Panc1 (cell line): ENCODE measurements at regions not wholly inside any gene's neighbourhood (a gene's known extent, or its start where the extent isn't known, plus 50 kb on each side); places are given as distances from the start of the nearest gene placed in this dataset.
"Not testable (repeated sequence)": the region's sequence is repeated elsewhere in the genome, so short reads cannot be mapped to it uniquely, and the experiment has no call there.

Source experiments
- ATAC-seq: fragments of 200-7000 bp; cut with Tn5 transposase; 2 replicates; pipeline ENCODE4 v1.9.1; 2020; ENCODE audit warnings: mild to moderate bottlenecking, moderate library complexity
- BruUV-seq: library from RNA; stranded (reverse); fragments of 400-500 nt; replicated peaks from 2 replicates; lab custom pipeline; 2021; lab: Mats Ljungman, UMichigan
- CTCF ChIA-PET: fragments of 300-600 bp; sonication (Branson Sonifier 250); formaldehyde crosslinking; loops from one replicate; lab custom pipeline; 2022; ENCODE audit warnings: antibody characterized with exemption; lab: Charles Lee
- POLR2A ChIA-PET: fragments of 300-600 bp; sonication (Branson Sonifier 250); formaldehyde crosslinking; loops from one replicate; lab custom pipeline; 2022; ENCODE audit warnings: antibody characterized with exemption; lab: Charles Lee
- DNase-seq: peaks from one replicate; pipeline ENCODE4 v3.0.0-alpha.2; 2010; ENCODE audit warnings: low read depth, low spot score
- H3K27ac ChIP-seq: 2 replicates; pipeline ENCODE4 v1.5.1; 2011; ENCODE audit warnings: mild to moderate bottlenecking, low read length, inconsistent platforms
- H3K27me3 ChIP-seq: fragments of 200-500 bp; sonication (Bioruptor generic); 2 replicates; pipeline ENCODE4 v1.6.0; 2014; ENCODE audit warnings: low read length, inconsistent platforms; ENCODE audit not compliant: control insufficient read depth, insufficient read depth
- H3K36me3 ChIP-seq: fragments of 200-500 bp; sonication (Bioruptor generic); 2 replicates; pipeline ENCODE4 v1.5.1; 2014; ENCODE audit warnings: inconsistent platforms, mild to moderate bottlenecking, low read length, moderate library complexity; ENCODE audit not compliant: control insufficient read depth, insufficient read depth
- H3K4me1 ChIP-seq: 2 replicates; pipeline ENCODE4 v1.5.1; 2011; ENCODE audit warnings: inconsistent platforms, mild to moderate bottlenecking, low read length, moderate library complexity; ENCODE audit not compliant: control insufficient read depth, insufficient read depth
- H3K4me3 ChIP-seq, 2 experiments: 2 replicates each; pipeline ENCODE4 v1.5.1; 2011 to 2012; ENCODE audit warnings: low read depth in 2 of 2, low read length in 2 of 2, mild to moderate bottlenecking in 2 of 2, inconsistent platforms in 1 of 2, moderate library complexity in 1 of 2
- H3K9me3 ChIP-seq: fragments of 200-500 bp; sonication (Bioruptor generic); 2 replicates; pipeline ENCODE4 v1.5.1; 2014; ENCODE audit warnings: low read depth, mild to moderate bottlenecking, inconsistent platforms, low read length, moderate library complexity; ENCODE audit not compliant: control insufficient read depth, insufficient read depth
- CTCF ChIP-seq: fragments of 450-650 bp; IDR thresholded peaks from 2 replicates; pipeline ENCODE4 v1.5.1; 2017; ENCODE audit warnings: mild to moderate bottlenecking
- POLR2AphosphoS5 ChIP-seq: IDR thresholded peaks from 2 replicates; pipeline ENCODE4 v1.6.1; 2012; ENCODE audit warnings: mild to moderate bottlenecking, low read depth, low read length, moderate library complexity
- SIN3A ChIP-seq: IDR thresholded peaks from 2 replicates; pipeline ENCODE4 v1.6.1; 2012; ENCODE audit warnings: low read depth, mild to moderate bottlenecking, low read length, moderate library complexity, borderline replicate concordance; ENCODE audit not compliant: insufficient read depth
- TCF7L2 ChIP-seq: IDR thresholded peaks from 2 replicates; pipeline ENCODE4 v1.6.1; 2011; ENCODE audit warnings: mild to moderate bottlenecking, low read depth, low read length, inconsistent platforms
- in situ Hi-C: cut with HindIII; loops from 2 replicates; pipeline ENCODE4 v1.10.0; 2016; ENCODE audit warnings: low sequenced_read_pairs, low pct_unique_long_range_greater_than_20kb
- intact Hi-C: fragments of 100-400 bp; cut with micrococcal nuclease; formaldehyde crosslinking; loops from one replicate; pipeline ENCODE4 v1.10.0; 2022; ENCODE audit not compliant: unreplicated experiment
- TF ChIP-seq, protein P1 (sequence below), 2 experiments: IDR thresholded peaks; 2 replicates each; pipeline ENCODE4 v1.6.1; 2011 to 2012; ENCODE audit warnings: low read depth in 2 of 2, control low read depth in 1 of 2, low read length in 1 of 2, mild to moderate bottlenecking in 1 of 2, moderate library complexity in 1 of 2; ENCODE audit not compliant: insufficient read depth in 1 of 2

DNA sequence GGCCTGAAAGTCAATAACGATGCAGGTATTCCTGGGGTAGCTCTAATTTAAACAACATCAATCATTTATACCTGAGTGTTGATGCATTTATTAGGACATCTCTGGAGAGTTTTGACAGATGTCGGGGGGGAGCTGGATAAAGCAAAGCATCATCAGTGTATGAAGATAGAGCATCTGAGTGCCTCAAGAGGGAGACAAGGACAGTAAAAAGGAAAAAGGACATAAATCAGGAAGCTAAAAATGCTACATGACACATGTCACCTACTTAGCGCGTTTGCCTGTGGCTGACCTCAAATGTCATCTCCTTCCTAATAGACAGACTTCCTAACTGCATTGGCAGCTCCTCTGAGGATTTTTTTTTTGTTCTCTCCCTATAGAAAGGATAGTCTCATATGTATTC, 259.5 kb upstream of the PKP2 start:
- in situ Hi-C loops (no loop called here), intact Hi-C loops (no loop called here)
- ATAC-seq = no peak
- CTCF ChIA-PET = no interaction called here
- no peak overlapping the region for H3K27ac ChIP-seq
- POLR2A ChIA-PET = no interaction called here
- 0 out of 2 replicates have a peak, but pooled peaks cover 7% of the 10 kb centered on the region for H3K9me3 ChIP-seq
- DNase-seq = no peak
- BruUV-seq = no TSS peak
- H3K4me3 ChIP-seq = no peak overlapping the region
- no peaks in the 10 kb centered on the region for H3K4me1 ChIP-seq
- H3K36me3 ChIP-seq = no peaks in the 10 kb centered on the region
- no peaks in the 10 kb centered on the region for H3K27me3 ChIP-seq
- TF ChIP-seq CTCF (no peak), TCF7L2 (no peak), SIN3A (no peak), POLR2AphosphoS5 (no peak)
- TF ChIP-seq, protein P1, sequence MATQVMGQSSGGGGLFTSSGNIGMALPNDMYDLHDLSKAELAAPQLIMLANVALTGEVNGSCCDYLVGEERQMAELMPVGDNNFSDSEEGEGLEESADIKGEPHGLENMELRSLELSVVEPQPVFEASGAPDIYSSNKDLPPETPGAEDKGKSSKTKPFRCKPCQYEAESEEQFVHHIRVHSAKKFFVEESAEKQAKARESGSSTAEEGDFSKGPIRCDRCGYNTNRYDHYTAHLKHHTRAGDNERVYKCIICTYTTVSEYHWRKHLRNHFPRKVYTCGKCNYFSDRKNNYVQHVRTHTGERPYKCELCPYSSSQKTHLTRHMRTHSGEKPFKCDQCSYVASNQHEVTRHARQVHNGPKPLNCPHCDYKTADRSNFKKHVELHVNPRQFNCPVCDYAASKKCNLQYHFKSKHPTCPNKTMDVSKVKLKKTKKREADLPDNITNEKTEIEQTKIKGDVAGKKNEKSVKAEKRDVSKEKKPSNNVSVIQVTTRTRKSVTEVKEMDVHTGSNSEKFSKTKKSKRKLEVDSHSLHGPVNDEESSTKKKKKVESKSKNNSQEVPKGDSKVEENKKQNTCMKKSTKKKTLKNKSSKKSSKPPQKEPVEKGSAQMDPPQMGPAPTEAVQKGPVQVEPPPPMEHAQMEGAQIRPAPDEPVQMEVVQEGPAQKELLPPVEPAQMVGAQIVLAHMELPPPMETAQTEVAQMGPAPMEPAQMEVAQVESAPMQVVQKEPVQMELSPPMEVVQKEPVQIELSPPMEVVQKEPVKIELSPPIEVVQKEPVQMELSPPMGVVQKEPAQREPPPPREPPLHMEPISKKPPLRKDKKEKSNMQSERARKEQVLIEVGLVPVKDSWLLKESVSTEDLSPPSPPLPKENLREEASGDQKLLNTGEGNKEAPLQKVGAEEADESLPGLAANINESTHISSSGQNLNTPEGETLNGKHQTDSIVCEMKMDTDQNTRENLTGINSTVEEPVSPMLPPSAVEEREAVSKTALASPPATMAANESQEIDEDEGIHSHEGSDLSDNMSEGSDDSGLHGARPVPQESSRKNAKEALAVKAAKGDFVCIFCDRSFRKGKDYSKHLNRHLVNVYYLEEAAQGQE (IDR thresholded peaks at IDR 0.05; ENCODE audit: insufficient read depth in 1 of 2, low read depth in 2 of 2, low read length in 1 of 2) = no peak

DNA sequence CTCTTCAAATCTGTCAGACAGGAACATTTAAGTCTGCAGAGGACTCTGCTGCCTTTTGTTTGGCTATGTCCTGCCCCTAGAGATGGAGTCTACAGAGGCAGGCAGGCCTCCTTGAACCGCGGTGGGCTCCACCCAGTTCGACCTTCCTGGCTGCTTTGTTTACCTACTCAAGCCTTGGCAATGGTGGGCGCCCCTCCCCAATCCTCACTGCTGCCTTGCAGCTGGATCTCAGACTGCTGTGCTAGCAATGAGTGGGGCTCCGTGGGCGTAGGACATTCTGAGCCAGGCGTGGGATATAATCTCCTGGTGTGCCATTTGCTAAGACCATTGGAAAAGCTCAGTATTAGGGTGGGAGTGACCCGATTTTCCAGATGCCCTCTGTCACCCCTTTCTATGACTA, 250.7 kb upstream of the PKP2 start:
- H3K4me1 ChIP-seq, CTCF ChIA-PET, H3K36me3 ChIP-seq, H3K27ac ChIP-seq, H3K4me3 ChIP-seq, intact Hi-C loops, POLR2A ChIA-PET, ATAC-seq, in situ Hi-C loops, H3K9me3 ChIP-seq, H3K27me3 ChIP-seq, DNase-seq, BruUV-seq: not testable (repeated sequence)

DNA sequence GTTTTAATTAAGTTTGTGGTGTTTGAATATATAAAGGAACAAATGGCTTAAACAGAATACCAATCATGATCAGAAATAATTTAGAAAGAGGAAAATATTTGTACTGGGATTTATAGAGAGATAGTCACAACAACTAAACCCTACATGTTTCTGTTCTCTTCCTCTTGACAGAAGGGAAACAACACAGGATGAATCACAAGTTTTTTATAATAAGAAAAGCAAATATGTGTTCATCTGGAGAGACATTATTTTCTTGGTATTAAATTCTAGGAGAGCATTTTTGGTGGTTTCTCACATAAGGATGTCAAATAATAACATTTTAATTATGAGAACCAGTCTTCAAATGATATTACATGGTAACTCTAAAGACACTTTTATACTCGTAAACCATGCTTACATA, 232.9 kb upstream of the PKP2 start:
- TF ChIP-seq TCF7L2 = no peak
- no peak for TF ChIP-seq CTCF
- TF ChIP-seq, protein P1 (IDR thresholded peaks at IDR 0.05; ENCODE audit: insufficient read depth in 1 of 2, low read depth in 2 of 2, low read length in 1 of 2) = no peak
- TF ChIP-seq POLR2AphosphoS5 = no peak
- no peak for TF ChIP-seq SIN3A
- CTCF ChIA-PET = no interaction called here
- POLR2A ChIA-PET = no interaction called here
- ATAC-seq (no peak), DNase-seq (no peak)
- BruUV-seq = no TSS peak
- Histone ChIP-seq H3K4me1 (no peaks in the 10 kb centered on the region), H3K9me3 (no peaks in the 10 kb centered on the region), H3K4me3 (no peak overlapping the region), H3K27ac (no peak overlapping the region), H3K27me3 (no peaks in the 10 kb centered on the region), H3K36me3 (no peaks in the 10 kb centered on the region)
- intact Hi-C loops (no loop called here), in situ Hi-C loops (no loop called here)
